Pancreas (tissue), 10 donors: ENCODE measurements at regions not wholly inside any gene's neighbourhood (a gene's known extent, or its start where the extent isn't known, plus 50 kb on each side); places are given as distances from the start of the nearest gene placed in this dataset.

Experiments used
- ATAC-seq, 4 donors: fragments of 200-7000 bp; cut with Tn5 transposase; one replicate each; pipeline versions ENCODE4 v1.8.0 to v1.9.1; 2020; ENCODE audit warnings: mild to moderate bottlenecking in 4 of 4, moderate library complexity in 4 of 4
- DNase-seq, 6 donors: peaks; one replicate each; pipeline ENCODE4 v3.0.0-alpha.2; 2020
- FAIRE-seq: peaks from 2 replicates; lab custom pipeline; 2012; peaks lifted over from hg19 to GRCh38; lab: Jason Lieb, UNC
- H3K27ac ChIP-seq, 4 donors: fragments of 200-600 bp; sonication (generic); 1 replicate in 3 of 4; 2 replicates in 1 of 4; pipeline versions ENCODE4 v1.5.0 to v1.8.0; 2020
- H3K27me3 ChIP-seq, 4 donors: fragments of 200-600 bp; one replicate each; pipeline ENCODE4 v1.8.0; 2021
- H3K36me3 ChIP-seq, 3 donors: fragments of 200-600 bp; sonication (generic) in 1 of 3; one replicate each; pipeline versions ENCODE4 v1.5.0 to v1.8.0; 2020 to 2021
- H3K4me1 ChIP-seq, 3 donors: fragments of 200-600 bp; one replicate each; pipeline ENCODE4 v1.8.0; 2021
- H3K4me3 ChIP-seq, 4 donors: fragments of 200-600 bp; sonication (generic) in 2 of 4; one replicate each; pipeline versions ENCODE4 v1.5.0 to v1.8.0; 2020 to 2021
- H3K9me3 ChIP-seq, 4 donors: fragments of 200-600 bp; one replicate each; pipeline ENCODE4 v1.8.0; 2021
- WGBS, 2 donors: extraction: QIAGEN DNeasy Blood & Tissue Kit; methylation state at CpG; one replicate each; pipeline ENCODE4 v1.1.7; 2013; 5-methylcytosine and 5-hydroxymethylcytosine counted together
- intact Hi-C, 3 donors: fragments of 100-400 bp; cut with DNase I; formaldehyde crosslinking; loops; one replicate each; pipeline versions ENCODE4 v1.11.1 to v1.14.2; 2022
- TF ChIP-seq, protein P1 (sequence below), 4 donors: fragments of 200-600 bp; sonication (generic) in 3 of 4; IDR thresholded peaks; one replicate each; pipeline versions ENCODE4 v1.5.0 to v1.8.0; 2021; ENCODE audit warnings: antibody characterized with exemption in 4 of 4
- donor health status: healthy with polysubstance abuse.
- donor health status: DM: no; HTN: no; CAD: no; lungs with moderate emphysema.
- donor health status: DM: no; HTN: no; CAD: no.
- donor health status: control.
- donor health status: control.
- donor health status: Bipolar disorder and iron deficiency.
- donor health status: DM: yes; HTN: yes; CAD: no.
- donor health status: DM: no; HTN: no; CAD: no.
- donor health status: DM: no; HTN: no; CAD: no.
- donor health status: DM: yes; HTN: yes; CAD: no.

DNA sequence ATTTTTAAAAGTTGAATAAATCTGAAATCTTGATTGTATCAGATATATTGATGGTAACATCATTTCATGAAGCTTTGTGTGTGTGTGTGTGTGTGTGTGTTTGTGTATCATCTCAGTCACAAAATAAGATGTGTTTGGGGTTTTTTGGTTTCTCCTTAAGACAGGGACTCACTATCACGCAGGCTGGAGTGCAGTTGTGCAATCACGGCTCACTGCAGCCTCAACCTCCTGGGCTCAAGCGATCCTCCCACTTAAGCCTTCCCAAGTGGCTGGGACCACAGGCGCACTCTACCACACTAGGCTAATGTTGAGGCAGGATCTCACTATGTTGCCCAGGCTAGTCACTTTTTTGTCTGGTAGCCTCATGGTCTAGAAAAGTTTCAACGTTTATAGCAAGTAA lies 83.4 kb upstream of the DMRT1 start:
- no peak for ATAC-seq
- no peak for FAIRE-seq
- Histone ChIP-seq H3K36me3 (no peaks in the 10 kb centered on the region), H3K27ac (no peak overlapping the region), H3K27me3 (no peaks in the 10 kb centered on the region), H3K4me1 (peaks cover 0 to 14% (median 4%) of the 10 kb centered on the region in 3 donors), H3K9me3 (no peaks in the 10 kb centered on the region), H3K4me3 (no peak overlapping the region)
- WGBS, 2 donors = 78 to 91% methylated on average over 5 of the region's 5 CpGs
- intact Hi-C loops = no loop called here
- no peak for DNase-seq
- TF ChIP-seq, protein P1, sequence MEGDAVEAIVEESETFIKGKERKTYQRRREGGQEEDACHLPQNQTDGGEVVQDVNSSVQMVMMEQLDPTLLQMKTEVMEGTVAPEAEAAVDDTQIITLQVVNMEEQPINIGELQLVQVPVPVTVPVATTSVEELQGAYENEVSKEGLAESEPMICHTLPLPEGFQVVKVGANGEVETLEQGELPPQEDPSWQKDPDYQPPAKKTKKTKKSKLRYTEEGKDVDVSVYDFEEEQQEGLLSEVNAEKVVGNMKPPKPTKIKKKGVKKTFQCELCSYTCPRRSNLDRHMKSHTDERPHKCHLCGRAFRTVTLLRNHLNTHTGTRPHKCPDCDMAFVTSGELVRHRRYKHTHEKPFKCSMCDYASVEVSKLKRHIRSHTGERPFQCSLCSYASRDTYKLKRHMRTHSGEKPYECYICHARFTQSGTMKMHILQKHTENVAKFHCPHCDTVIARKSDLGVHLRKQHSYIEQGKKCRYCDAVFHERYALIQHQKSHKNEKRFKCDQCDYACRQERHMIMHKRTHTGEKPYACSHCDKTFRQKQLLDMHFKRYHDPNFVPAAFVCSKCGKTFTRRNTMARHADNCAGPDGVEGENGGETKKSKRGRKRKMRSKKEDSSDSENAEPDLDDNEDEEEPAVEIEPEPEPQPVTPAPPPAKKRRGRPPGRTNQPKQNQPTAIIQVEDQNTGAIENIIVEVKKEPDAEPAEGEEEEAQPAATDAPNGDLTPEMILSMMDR (IDR thresholded peaks at IDR 0.05) = no peak

DNA sequence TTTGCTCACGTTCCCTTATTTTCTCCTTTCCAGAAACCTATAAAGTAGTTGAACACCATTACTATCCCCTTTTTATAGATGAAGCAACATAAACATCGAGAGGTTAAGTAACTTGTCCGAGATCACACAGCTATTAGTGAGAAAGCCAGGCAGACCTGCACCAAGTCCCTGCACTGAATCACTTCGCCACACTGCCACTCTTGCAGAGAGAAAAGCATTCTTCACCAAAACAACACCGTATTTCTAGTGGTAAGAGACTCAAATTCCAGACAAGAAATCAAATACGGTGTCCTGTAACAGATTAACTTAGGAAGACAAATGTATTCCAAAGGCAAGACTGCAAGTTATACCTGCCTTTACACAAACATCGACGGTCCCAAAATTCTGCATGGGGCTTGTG lies 82.0 kb upstream of the DMRT1 start:
- H3K4me3 ChIP-seq = no peak overlapping the region
- 66 to 69% methylated on average over 8 of the region's 8 CpGs for WGBS, 2 donors
- H3K4me1 ChIP-seq = peaks cover 0 to 14% (median 8%) of the 10 kb centered on the region in 3 donors
- intact Hi-C loops = no loop called here
- ATAC-seq = no peak
- TF ChIP-seq, protein P1 (IDR thresholded peaks at IDR 0.05) = no peak
- no peaks in the 10 kb centered on the region for H3K36me3 ChIP-seq
- no peaks in the 10 kb centered on the region for H3K9me3 ChIP-seq
- FAIRE-seq = no peak
- H3K27me3 ChIP-seq = no peaks in the 10 kb centered on the region
- DNase-seq = no peak
- H3K27ac ChIP-seq = no peak overlapping the region

DNA sequence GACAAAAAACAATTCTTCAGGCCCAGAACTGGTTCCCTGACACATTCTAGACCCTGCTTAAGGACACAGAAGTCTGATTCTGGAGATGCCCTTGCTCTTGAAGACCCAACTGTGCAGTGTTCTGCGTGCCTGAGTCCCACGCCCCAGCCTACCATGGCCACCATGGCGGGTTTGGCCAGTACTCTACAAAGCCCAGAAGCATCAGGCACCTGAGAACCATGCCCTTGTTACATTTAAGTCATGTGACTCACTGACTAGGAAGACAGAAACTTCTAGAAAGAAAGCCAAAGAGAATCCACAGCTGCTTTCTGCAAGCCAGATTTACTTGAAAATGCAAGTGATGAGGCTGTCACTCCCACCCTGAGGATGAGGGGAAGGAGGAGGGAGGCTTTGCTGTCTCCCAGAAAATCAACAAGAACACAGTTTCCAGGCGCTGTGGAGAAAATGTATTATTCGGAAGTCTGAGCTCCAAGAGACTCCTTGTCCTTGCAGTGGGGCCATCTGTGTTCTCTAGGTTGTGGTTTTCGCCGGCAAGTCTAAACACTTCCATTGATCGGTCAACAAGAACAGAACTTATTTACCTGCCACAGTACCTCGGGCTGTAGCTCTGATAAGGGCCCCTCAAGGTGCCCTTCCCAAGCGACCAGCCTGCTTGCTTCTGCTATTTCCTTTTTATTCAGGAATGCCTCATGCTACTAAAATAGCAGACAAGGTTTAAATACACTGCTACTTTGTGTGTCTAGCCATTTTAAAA lies 81.3 kb upstream of the DMRT1 start:
- DNase-seq = no peak
- no peak for ATAC-seq
- no peak overlapping the region for H3K4me3 ChIP-seq
- peaks cover 0 to 14% (median 8%) of the 10 kb centered on the region in 3 donors for H3K4me1 ChIP-seq
- intact Hi-C loops = loop anchor here in 2 of 3 donors (5.0 to 10.0 kb wide), 2 partner anchors 138 to 145 kb away; no protein-coding TSS in a partner anchor
- no peaks in the 10 kb centered on the region for H3K36me3 ChIP-seq
- H3K27ac ChIP-seq = peak overlapping the region in 1 of 4 donors; percentile 60
- WGBS, 2 donors = 58 to 59% methylated on average over 10 of the region's 10 CpGs
- TF ChIP-seq, protein P1 (IDR thresholded peaks at IDR 0.05) = no peak
- H3K27me3 ChIP-seq = no peaks in the 10 kb centered on the region
- H3K9me3 ChIP-seq = no peaks in the 10 kb centered on the region
- no peak for FAIRE-seq

DNA sequence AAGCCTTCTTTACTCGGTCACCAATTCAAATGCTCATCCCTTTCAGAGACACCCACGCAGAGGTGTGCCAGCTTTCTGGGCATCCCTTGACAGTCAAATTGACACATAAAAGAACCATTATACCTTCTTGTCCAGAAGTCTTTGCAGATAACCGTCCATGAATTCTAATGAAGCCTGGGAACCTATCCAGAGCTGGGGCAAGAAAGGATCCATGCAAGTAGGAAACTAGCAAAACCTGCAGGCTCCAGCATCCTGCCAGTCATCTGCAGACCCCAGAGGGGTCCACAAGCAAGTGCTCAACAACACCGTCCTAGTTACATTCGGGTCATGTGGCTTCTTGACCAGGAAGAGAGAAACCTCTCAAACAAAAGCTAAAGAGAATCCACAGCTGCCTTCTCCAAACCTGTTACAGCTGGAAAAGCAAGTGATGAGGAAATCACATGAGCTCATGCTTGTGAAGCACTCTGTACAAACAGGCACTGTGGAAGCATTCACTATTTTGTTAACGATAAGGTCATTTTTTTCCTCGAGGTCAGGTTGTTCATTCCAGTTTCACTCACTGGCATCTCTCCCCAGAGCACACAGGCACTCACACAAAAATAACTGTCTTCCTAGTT lies 80.2 kb upstream of the DMRT1 start:
- intact Hi-C loops = loop anchor here in 2 of 3 donors (5.0 to 10.0 kb wide), 2 partner anchors 139 to 146 kb away; no protein-coding TSS in a partner anchor
- Histone ChIP-seq H3K36me3 (no peaks in the 10 kb centered on the region), H3K27ac (peak overlapping the region in 2 of 4 donors; percentile 1 to 60), H3K27me3 (no peaks in the 10 kb centered on the region), H3K4me1 (peaks cover 0 to 14% (median 8%) of the 10 kb centered on the region in 3 donors), H3K9me3 (no peaks in the 10 kb centered on the region), H3K4me3 (no peak overlapping the region)
- FAIRE-seq = no peak
- WGBS, 2 donors = 39 to 49% methylated on average over 7 of the region's 7 CpGs
- no peak for DNase-seq
- peak in 3 of 4 donors; percentile 31 to 52 (median 33) for ATAC-seq
- TF ChIP-seq, protein P1 (IDR thresholded peaks at IDR 0.05) = no peak
